ENCODE measurements at regions not wholly inside any gene's neighbourhood (a gene's known extent, or its start where the extent isn't known, plus 50 kb on each side); places are given as distances from the start of the nearest gene placed in this dataset.
"Not testable (repeated sequence)": the region's sequence is repeated elsewhere in the genome, so short reads cannot be mapped to it uniquely, and the experiment has no call there.

- no peak for DNase-seq
These were observed 195.7 kb upstream of the TMEFF2 start for GRCh38 chr2:192390401-192390800.

GRCh38 chr2:192384191-192384590 lies 189.5 kb upstream of the TMEFF2 start:
- DNase-seq, result not testable (repeated sequence)

GRCh38 chr2:192381082-192381481 lies 186.3 kb upstream of the TMEFF2 start:
- DNase-seq, result no peak

- DNase-seq, result no peak
These were observed 185.0 kb upstream of the TMEFF2 start for GRCh38 chr2:192379736-192380135.

GRCh38 chr2:192377173-192377572 lies 182.4 kb upstream of the TMEFF2 start:
- no peak for DNase-seq

- no peak for DNase-seq
These were observed 179.0 kb upstream of the TMEFF2 start for GRCh38 chr2:192373754-192374153.

GRCh38 chr2:192373221-192373620 lies 178.5 kb upstream of the TMEFF2 start:
- DNase-seq, result no peak

GRCh38 chr2:192369969-192370368 lies 175.2 kb upstream of the TMEFF2 start:
- DNase-seq, result no peak

- no peak for DNase-seq
These were observed 162.5 kb upstream of the TMEFF2 start for GRCh38 chr2:192357217-192357616.

- no peak for DNase-seq
These were observed 159.9 kb upstream of the TMEFF2 start for GRCh38 chr2:192354512-192355244.

- no peak for DNase-seq
These were observed 152.8 kb upstream of the TMEFF2 start for GRCh38 chr2:192347542-192347941.

- DNase-seq, result no peak
These were observed 150.6 kb upstream of the TMEFF2 start for GRCh38 chr2:192345287-192345686.

GRCh38 chr2:192333642-192334041 lies 138.9 kb upstream of the TMEFF2 start:
- no peak for DNase-seq

GRCh38 chr2:192328297-192328696 lies 133.6 kb upstream of the TMEFF2 start:
- no peak for DNase-seq

- DNase-seq, result no peak
These were observed 132.8 kb upstream of the TMEFF2 start for GRCh38 chr2:192327576-192327975.

- DNase-seq, result no peak
These were observed 120.8 kb upstream of the TMEFF2 start for GRCh38 chr2:192315543-192315942.

- no peak for DNase-seq
These were observed 120.2 kb upstream of the TMEFF2 start for GRCh38 chr2:192314800-192315481.

- no peak for DNase-seq
These were observed 119.0 kb upstream of the TMEFF2 start for GRCh38 chr2:192313773-192314172.

GRCh38 chr2:192311701-192312460 lies 117.1 kb upstream of the TMEFF2 start:
- no peak for DNase-seq

GRCh38 chr2:192307530-192307929 lies 112.8 kb upstream of the TMEFF2 start:
- no peak for DNase-seq

- DNase-seq, result no peak
These were observed 103.9 kb upstream of the TMEFF2 start for GRCh38 chr2:192298664-192299063.

- DNase-seq, result no peak
These were observed 97.7 kb upstream of the TMEFF2 start for GRCh38 chr2:192292478-192292877.

- DNase-seq, result no peak
These were observed 93.6 kb upstream of the TMEFF2 start for GRCh38 chr2:192288295-192288694.

Measured in CD4-positive, alpha-beta T cell treated with Interleukin-6 for 4 hours (primary cell).